Progenitor cell of endocrine pancreas (in vitro differentiated cells): ENCODE measurements at regions not wholly inside any gene's neighbourhood (a gene's known extent, or its start where the extent isn't known, plus 50 kb on each side); places are given as distances from the start of the nearest gene placed in this dataset.

Source experiments
- DNase-seq: peaks from one replicate; pipeline ENCODE4 v3.0.0; 2021; ENCODE audit warnings: low spot score; ENCODE audit not compliant: unreplicated experiment
- H3K27ac Mint-ChIP-seq: 2 replicates; pipeline ENCODE4 v1.8.0; 2021; ENCODE audit warnings: mild to moderate bottlenecking, moderate library complexity, mixed read lengths
- H3K27me3 Mint-ChIP-seq: 2 replicates; pipeline ENCODE4 v1.8.0; 2021; ENCODE audit warnings: mixed read lengths
- H3K36me3 Mint-ChIP-seq: 2 replicates; pipeline ENCODE4 v1.8.0; 2022; ENCODE audit warnings: mixed read lengths; ENCODE audit not compliant: insufficient read depth
- H3K4me1 Mint-ChIP-seq: 2 replicates; pipeline ENCODE4 v1.8.0; 2021; ENCODE audit warnings: low read depth, mixed read lengths
- H3K4me3 Mint-ChIP-seq: 2 replicates; pipeline ENCODE4 v1.8.0; 2021; ENCODE audit warnings: low read depth, mild to moderate bottlenecking, moderate library complexity, mixed read lengths
- H3K9me3 Mint-ChIP-seq: 2 replicates; pipeline ENCODE4 v1.8.0; 2021; ENCODE audit warnings: low read depth, mixed read lengths
- CTCF ChIP-seq: fragments of 200-600 bp; sonication (generic); IDR thresholded peaks from one replicate; pipeline ENCODE4 v1.5.0; 2021; ENCODE audit warnings: antibody characterized with exemption, mild to moderate bottlenecking; ENCODE audit not compliant: unreplicated experiment

DNA sequence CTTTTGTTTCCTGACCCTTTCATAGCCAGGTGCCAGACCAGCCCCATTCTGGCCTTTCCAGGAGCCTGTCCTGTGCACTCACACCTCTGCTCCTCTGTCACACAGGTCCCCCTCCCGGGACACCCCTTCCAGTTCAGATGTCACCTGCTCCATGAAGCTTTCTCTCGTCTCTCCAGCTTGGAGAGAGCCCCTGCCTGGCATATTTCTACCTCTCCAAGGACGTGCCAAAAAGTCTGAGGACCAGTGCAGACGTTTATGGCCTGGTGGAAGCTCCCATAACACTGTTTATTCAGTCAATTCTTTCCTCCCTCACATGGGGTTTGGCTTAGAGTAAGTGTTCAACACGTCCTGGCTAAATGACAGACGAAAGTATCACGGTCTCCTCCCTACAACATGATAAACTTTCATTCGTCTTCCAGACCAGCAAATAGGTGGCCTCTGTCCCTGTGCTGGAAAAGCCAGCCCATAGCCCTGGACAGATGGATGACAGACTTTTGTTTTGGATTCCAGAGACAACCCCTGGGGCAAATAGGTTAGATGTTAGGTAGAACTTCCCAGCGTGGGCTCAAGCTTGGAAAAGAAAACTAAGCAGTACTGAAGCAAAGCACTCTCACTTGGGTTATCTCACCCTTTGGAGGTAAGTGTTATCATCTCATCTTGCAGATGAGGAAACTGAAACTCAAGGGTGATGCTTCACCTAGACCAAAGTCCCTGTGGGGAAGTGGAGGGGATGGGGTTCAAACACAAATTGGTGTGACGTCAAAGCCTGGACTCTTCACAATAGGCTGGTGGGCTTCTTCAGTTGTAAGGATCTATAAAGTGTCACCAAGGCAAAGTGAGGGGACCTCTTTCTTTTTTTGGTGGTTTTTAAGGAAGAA lies 52.9 kb upstream of the ECE1 start:
- no peaks in the 10 kb centered on the region for H3K9me3 Mint-ChIP-seq
- peak overlapping the region; percentile 88 for H3K4me3 Mint-ChIP-seq

DNA sequence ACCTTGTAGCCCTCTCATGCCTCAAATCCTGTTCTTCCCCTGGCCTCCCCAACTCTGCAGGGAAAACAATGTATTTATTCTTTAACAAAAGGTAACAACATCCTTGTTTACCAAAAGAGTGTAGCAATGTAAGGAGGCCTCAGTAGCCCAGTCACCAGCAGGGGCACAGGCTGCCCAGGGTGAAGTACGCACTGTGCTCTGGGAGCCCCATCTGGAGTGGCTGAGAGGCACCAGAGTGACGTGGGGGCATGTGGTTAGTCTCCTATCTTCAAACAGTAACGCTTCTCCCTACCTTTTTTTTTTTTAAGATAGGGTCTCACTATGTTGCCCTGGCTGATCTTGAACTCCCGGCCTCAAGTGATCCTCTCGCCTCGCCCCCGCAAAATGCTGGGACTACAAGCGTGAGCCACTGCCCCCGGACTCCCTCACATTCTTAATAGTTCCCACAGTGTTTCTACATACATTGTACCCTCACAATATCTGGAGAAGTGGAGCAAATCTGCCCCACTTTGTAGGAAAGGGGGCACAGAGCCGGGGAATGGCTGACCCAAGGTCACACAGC lies 51.3 kb upstream of the ECE1 start:
- no peaks in the 10 kb centered on the region for H3K9me3 Mint-ChIP-seq
- H3K36me3 Mint-ChIP-seq: no peaks in the 10 kb centered on the region
- peak overlapping the region; percentile 67 for H3K27ac Mint-ChIP-seq
- H3K27me3 Mint-ChIP-seq: no peaks in the 10 kb centered on the region
- H3K4me1 Mint-ChIP-seq: peaks cover 71% of the 10 kb centered on the region
- TF ChIP-seq CTCF: no peak
- peak overlapping the region; percentile 88 for H3K4me3 Mint-ChIP-seq
- DNase-seq: no peak

More for the DNA sequence above, 52.9 kb upstream of the ECE1 start:
- H3K4me1 Mint-ChIP-seq: peaks cover 58% of the 10 kb centered on the region
- no peaks in the 10 kb centered on the region for H3K36me3 Mint-ChIP-seq
- no peak for TF ChIP-seq CTCF
- no peak for DNase-seq
- no peak overlapping the region for H3K27ac Mint-ChIP-seq
- no peaks in the 10 kb centered on the region for H3K27me3 Mint-ChIP-seq

DNA sequence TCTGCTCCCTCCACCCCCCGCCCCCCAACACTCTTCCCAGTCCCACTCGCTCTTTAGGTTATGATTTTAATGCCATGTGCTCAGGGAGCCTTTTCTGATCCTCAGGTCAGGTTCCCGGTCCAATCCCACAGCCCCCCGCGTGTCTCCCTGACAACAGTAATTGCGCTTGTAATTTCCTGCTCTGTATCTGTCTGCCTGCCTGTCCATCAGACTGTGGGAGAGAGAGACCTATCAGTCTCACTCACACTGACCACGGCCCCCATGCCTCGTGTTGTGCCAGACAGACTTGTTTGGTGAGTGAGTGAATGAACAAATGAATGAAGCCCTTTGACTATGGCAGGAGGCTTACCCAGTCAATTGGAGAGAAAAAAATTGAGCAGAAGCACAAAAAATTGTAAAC lies 50.8 kb upstream of the ECE1 start:
- H3K4me1 Mint-ChIP-seq: peaks cover 72% of the 10 kb centered on the region
- no peaks in the 10 kb centered on the region for H3K9me3 Mint-ChIP-seq
- peak overlapping the region; percentile 38 for H3K4me3 Mint-ChIP-seq
- no peaks in the 10 kb centered on the region for H3K27me3 Mint-ChIP-seq
- DNase-seq: no peak
- H3K27ac Mint-ChIP-seq: no peak overlapping the region
- TF ChIP-seq CTCF: no peak
- H3K36me3 Mint-ChIP-seq: no peaks in the 10 kb centered on the region

DNA sequence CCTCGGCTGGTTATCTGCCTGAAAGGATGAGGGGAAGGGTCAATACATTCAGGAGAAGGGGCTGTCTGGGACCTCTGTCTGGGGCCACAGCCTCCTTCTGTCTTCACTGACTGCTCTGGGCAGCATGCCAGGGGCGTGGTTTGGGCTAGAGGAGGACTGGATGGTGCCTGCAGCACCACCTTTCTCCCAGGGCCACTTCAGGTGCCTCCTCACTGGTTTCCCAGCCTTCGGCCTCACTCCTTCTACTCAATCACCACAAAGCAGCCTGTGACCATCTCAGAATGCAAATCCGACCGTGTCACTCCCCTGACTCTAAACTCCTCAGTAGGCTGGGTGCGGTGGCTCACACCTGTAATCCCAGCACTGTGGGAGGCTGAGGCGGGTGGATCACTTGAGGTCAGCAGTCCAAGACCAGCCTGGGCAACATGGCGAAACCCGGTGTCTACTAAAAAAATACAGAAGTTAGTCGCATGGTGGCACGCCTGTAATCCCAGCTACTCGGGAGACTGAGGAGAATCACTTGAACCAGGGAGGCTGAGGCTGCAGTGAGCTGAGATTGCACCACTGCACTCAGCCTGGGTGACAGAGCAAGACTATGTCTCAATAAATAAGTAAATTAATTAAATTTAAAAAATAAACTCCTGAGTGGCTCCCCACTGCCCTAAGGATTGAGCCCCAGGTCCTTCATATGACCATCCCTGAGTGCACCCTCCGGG lies 50.1 kb upstream of the ECE1 start:
- no peaks in the 10 kb centered on the region for H3K27me3 Mint-ChIP-seq
- peak overlapping the region; percentile 38 for H3K4me3 Mint-ChIP-seq
- no peak for DNase-seq
- no peak for TF ChIP-seq CTCF
- no peaks in the 10 kb centered on the region for H3K36me3 Mint-ChIP-seq
- H3K27ac Mint-ChIP-seq: peak overlapping the region; percentile 94
- no peaks in the 10 kb centered on the region for H3K9me3 Mint-ChIP-seq
- H3K4me1 Mint-ChIP-seq: peaks cover 73% of the 10 kb centered on the region
